Uterus (tissue), 2 donors: ENCODE measurements at regions not wholly inside any gene's neighbourhood (a gene's known extent, or its start where the extent isn't known, plus 50 kb on each side); places are given as distances from the start of the nearest gene placed in this dataset.

ENCODE experiments used
- CTCF ChIP-seq, 4 experiments: fragments of 200-600 bp in 2 of 4; fragments of 450-650 bp in 2 of 4; sonication (generic) in 2 of 4; IDR thresholded peaks; one replicate each; pipeline ENCODE4 v1.5.1; 2016 to 2019; ENCODE audit warnings: antibody characterized with exemption in 4 of 4, mild to moderate bottlenecking in 2 of 4, moderate library complexity in 1 of 4
- POLR2A ChIP-seq, 2 donors: fragments of 450-650 bp; IDR thresholded peaks; one replicate each; pipeline ENCODE4 v1.6.1; 2016; ENCODE audit warnings: antibody characterized with exemption in 2 of 2, mild to moderate bottlenecking in 1 of 2, moderate library complexity in 1 of 2

GRCh38 chr3:158912188-158912587 is 110.3 kb downstream of the MFSD1 start:
- TF ChIP-seq CTCF (IDR thresholded peaks at IDR 0.05) (no peak), POLR2A (IDR thresholded peaks at IDR 0.05) (no peak)
